HepG2 (cell line): ENCODE measurements at regions not wholly inside any gene's neighbourhood (a gene's known extent, or its start where the extent isn't known, plus 50 kb on each side); places are given as distances from the start of the nearest gene placed in this dataset.

Experiments
- BHLHE40 ChIP-seq: IDR thresholded peaks from 2 replicates; pipeline ENCODE4 v1.6.1; 2011; ENCODE audit warnings: low read length, improper control_type of control experiment
- CCDC6 ChIP-seq: sonication (generic); formaldehyde crosslinking; IDR thresholded peaks from 2 replicates; pipeline ENCODE4 v1.8.1; 2022; ENCODE audit warnings: mild to moderate bottlenecking, missing genetic modification reagents, moderate library complexity
- MTF2 ChIP-seq: sonication (generic); formaldehyde crosslinking; IDR thresholded peaks from 2 replicates; pipeline ENCODE4 v1.5.0; 2020; ENCODE audit warnings: missing genetic modification reagents, borderline replicate concordance
- PCBP2 ChIP-seq: fragments of 200-400 bp; formaldehyde crosslinking; optimal IDR thresholded peaks from 2 replicates; pipeline ENCODE3; 2018; ENCODE audit warnings: low read length, low read depth; ENCODE audit not compliant: poor library complexity, severe bottlenecking
- TP53 ChIP-seq: sonication (generic); formaldehyde crosslinking; conservative IDR thresholded peaks from 2 replicates; pipeline ENCODE4 v1.4.0; 2020; ENCODE audit warnings: missing genetic modification reagents
- TRIM24 ChIP-seq: sonication (generic); formaldehyde crosslinking; IDR thresholded peaks from 2 replicates; pipeline ENCODE4 v1.8.0; 2022; ENCODE audit warnings: mild to moderate bottlenecking, missing genetic modification reagents
- ZNF101 ChIP-seq: sonication (generic); formaldehyde crosslinking; IDR thresholded peaks from 2 replicates; pipeline ENCODE4 v1.4.0; 2020; ENCODE audit warnings: mild to moderate bottlenecking, low read depth, missing genetic modification reagents, borderline replicate concordance
- ZNF160 ChIP-seq: sonication (generic); formaldehyde crosslinking; IDR thresholded peaks from 2 replicates; pipeline ENCODE4 v1.8.0; 2022; ENCODE audit warnings: mild to moderate bottlenecking, inconsistent platforms, missing genetic modification reagents
- ZNF224 ChIP-seq: sonication (generic); formaldehyde crosslinking; IDR thresholded peaks from 2 replicates; pipeline ENCODE4 v1.5.0; 2020; ENCODE audit warnings: mild to moderate bottlenecking, missing genetic modification reagents
- ZNF253 ChIP-seq: sonication (generic); formaldehyde crosslinking; IDR thresholded peaks from 2 replicates; pipeline ENCODE4 v1.8.0; 2022; ENCODE audit warnings: mild to moderate bottlenecking, missing genetic modification reagents, borderline replicate concordance
- ZNF276 ChIP-seq: sonication (generic); formaldehyde crosslinking; IDR thresholded peaks from 2 replicates; pipeline ENCODE4 v1.4.0; 2020; ENCODE audit warnings: mild to moderate bottlenecking, low read depth, missing genetic modification reagents
- ZNF484 ChIP-seq: sonication (generic); formaldehyde crosslinking; IDR thresholded peaks from 2 replicates; pipeline ENCODE4 v1.5.1; 2020; ENCODE audit warnings: mild to moderate bottlenecking, low read depth, missing genetic modification reagents, borderline replicate concordance
- ZNF510 ChIP-seq: sonication (generic); formaldehyde crosslinking; IDR thresholded peaks from 2 replicates; pipeline ENCODE4 v1.4.0; 2020; ENCODE audit warnings: low read depth, mild to moderate bottlenecking, missing genetic modification reagents
- ZNF556 ChIP-seq: sonication (generic); formaldehyde crosslinking; IDR thresholded peaks from 2 replicates; pipeline ENCODE4 v1.4.0; 2020; ENCODE audit warnings: mild to moderate bottlenecking, missing genetic modification reagents, borderline replicate concordance
- ZNF616 ChIP-seq: sonication (generic); formaldehyde crosslinking; IDR thresholded peaks from 2 replicates; pipeline ENCODE4 v1.5.0; 2020; ENCODE audit warnings: low read depth, mild to moderate bottlenecking, missing genetic modification reagents
- ZNF644 ChIP-seq: IDR thresholded peaks from 2 replicates; pipeline ENCODE4 v1.6.1; 2016; ENCODE audit warnings: low read depth
- TF ChIP-seq, protein P1 (sequence below): sonication (generic); formaldehyde crosslinking; IDR thresholded peaks from 2 replicates; pipeline ENCODE4 v1.4.0; 2020; ENCODE audit warnings: missing genetic modification reagents, borderline replicate concordance
- TF ChIP-seq, protein P2 (sequence below): sonication (generic); formaldehyde crosslinking; IDR thresholded peaks from 2 replicates; pipeline ENCODE4 v1.4.0; 2020; ENCODE audit warnings: missing genetic modification reagents
- TF ChIP-seq, protein P3 (sequence below): sonication (generic); formaldehyde crosslinking; IDR thresholded peaks from 2 replicates; pipeline ENCODE4 v1.4.0; 2020; ENCODE audit warnings: missing genetic modification reagents, borderline replicate concordance

- TF ChIP-seq, protein P1, sequence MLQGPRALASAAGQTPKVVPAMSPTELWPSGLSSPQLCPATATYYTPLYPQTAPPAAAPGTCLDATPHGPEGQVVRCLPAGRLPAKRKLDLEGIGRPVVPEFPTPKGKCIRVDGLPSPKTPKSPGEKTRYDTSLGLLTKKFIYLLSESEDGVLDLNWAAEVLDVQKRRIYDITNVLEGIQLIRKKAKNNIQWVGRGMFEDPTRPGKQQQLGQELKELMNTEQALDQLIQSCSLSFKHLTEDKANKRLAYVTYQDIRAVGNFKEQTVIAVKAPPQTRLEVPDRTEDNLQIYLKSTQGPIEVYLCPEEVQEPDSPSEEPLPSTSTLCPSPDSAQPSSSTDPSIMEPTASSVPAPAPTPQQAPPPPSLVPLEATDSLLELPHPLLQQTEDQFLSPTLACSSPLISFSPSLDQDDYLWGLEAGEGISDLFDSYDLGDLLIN (CRISPR knock-in tag) = no peak
- TF ChIP-seq BHLHE40 (no peak), ZNF510 (CRISPR knock-in tag) (no peak), ZNF253 (no peak), ZNF556 (CRISPR knock-in tag) (peak; percentile 44; the same call in 1 of the 2 replicates), ZNF276 (no peak), PCBP2 (no peak), TRIM24 (CRISPR knock-in tag) (peak; percentile 96), TP53 (CRISPR knock-in tag) (no peak; the same call in 1 of the 2 replicates), ZNF101 (CRISPR knock-in tag) (no peak), ZNF644 (peak; percentile 91), ZNF224 (no peak), ZNF160 (CRISPR knock-in tag) (no peak), ZNF484 (CRISPR knock-in tag) (no peak), MTF2 (no peak), CCDC6 (CRISPR knock-in tag) (no peak), ZNF616 (no peak)
- TF ChIP-seq, protein P2, sequence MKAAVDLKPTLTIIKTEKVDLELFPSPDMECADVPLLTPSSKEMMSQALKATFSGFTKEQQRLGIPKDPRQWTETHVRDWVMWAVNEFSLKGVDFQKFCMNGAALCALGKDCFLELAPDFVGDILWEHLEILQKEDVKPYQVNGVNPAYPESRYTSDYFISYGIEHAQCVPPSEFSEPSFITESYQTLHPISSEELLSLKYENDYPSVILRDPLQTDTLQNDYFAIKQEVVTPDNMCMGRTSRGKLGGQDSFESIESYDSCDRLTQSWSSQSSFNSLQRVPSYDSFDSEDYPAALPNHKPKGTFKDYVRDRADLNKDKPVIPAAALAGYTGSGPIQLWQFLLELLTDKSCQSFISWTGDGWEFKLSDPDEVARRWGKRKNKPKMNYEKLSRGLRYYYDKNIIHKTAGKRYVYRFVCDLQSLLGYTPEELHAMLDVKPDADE (CRISPR knock-in tag) = no peak
- TF ChIP-seq, protein P3, sequence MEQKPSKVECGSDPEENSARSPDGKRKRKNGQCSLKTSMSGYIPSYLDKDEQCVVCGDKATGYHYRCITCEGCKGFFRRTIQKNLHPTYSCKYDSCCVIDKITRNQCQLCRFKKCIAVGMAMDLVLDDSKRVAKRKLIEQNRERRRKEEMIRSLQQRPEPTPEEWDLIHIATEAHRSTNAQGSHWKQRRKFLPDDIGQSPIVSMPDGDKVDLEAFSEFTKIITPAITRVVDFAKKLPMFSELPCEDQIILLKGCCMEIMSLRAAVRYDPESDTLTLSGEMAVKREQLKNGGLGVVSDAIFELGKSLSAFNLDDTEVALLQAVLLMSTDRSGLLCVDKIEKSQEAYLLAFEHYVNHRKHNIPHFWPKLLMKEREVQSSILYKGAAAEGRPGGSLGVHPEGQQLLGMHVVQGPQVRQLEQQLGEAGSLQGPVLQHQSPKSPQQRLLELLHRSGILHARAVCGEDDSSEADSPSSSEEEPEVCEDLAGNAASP = peak; percentile 86
These were observed 260.2 kb upstream of the TRIB2 start (continued) for GRCh38 chr2:12456293-12457106.
